ENCODE measurements at regions not wholly inside any gene's neighbourhood (a gene's known extent, or its start where the extent isn't known, plus 50 kb on each side); places are given as distances from the start of the nearest gene placed in this dataset.
"Not testable (repeated sequence)": the region's sequence is repeated elsewhere in the genome, so short reads cannot be mapped to it uniquely, and the experiment has no call there.

DNA sequence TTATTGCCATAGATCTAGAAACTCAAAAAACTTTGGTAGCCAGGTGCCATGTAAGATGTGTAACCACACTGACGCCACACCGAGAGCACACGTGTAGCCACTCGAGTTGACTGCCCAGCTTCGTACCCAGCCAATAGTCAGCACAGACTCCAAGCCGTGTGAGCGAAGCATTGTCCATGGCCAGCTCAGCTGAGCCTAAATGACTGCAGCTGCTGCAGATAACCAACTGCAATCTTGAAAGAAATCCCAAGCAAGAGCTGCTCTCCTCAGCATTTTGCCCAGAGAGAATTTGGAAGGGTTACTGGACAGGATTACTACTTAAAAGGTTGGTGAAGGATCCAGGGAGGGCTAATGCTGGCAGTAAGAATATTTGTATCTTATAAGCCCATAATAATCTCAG is 193.0 kb upstream of the THRB start:
- no peak for DNase-seq (ENCODE audit: low spot score)

DNA sequence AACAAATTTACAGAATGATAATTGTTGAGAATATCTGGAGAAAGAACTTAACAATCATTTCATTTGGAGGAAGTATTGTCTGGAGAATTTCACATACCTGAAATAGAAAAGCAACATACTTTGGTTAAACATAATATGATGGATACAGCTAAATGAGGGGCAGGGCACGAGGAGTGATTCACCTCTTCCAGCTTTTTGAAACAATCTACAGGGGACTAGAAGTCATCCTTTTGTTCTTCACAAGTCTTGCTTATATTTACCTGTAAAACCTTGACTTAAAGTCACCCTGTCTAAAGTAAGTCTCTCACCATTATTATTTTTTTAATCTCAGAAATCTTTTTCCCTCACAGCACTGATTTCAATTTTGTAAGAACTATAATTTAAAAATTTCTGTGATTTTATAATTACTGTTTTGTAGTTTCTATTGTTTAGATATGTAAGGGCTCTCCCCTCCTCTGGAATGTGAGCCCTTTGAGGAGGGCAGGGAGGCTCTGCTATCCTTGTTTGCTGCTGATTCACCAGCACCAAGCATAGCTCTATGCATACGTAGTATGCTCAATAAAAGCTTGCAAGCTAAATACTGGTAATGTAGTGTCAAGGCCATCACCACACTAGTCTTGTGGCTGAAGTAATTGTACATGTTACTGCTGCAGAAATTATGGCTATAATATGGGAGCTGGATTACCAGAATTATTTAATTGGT is 193.9 kb upstream of the THRB start:
- no peak for DNase-seq (ENCODE audit: low spot score)

DNA sequence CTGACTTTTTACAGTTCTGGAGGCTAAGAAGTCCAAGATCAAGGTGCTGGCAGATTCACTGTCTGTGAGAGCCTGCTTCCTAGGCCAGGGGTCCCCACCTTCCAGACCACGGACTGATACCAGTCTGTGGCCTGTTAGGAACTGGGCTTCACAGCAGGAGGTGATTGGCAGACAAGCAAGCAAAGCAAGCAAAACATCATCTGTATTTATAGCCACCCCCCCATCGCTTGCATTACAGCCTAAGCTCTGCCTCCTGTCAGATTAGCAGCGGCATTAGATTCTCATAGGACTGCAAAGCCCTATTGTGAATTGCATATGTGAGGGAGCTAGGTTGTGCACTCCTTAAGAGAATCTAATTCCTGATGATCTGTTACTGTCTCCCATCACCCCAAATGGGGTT is 194.7 kb upstream of the THRB start:
- DNase-seq (ENCODE audit: low spot score): no peak

DNA sequence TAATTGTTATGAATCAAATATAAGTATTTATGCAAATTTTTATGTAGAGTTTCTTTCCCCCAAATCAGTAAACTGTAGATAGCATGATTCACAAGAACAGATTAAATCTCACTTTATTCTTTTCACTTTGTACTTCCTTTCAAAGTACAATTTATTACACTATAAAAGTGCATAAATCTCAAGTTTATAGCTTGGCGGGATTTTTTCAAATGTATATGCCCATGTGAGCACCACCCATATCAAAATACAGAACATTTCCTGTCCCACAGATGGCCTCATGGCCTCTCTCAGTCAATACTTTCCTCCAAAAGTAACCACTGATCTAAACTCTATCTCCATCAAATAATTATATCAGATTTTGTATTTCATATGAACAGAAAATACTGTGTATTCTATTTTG is 196.1 kb upstream of the THRB start:
- DNase-seq (ENCODE audit: low spot score): no peak

DNA sequence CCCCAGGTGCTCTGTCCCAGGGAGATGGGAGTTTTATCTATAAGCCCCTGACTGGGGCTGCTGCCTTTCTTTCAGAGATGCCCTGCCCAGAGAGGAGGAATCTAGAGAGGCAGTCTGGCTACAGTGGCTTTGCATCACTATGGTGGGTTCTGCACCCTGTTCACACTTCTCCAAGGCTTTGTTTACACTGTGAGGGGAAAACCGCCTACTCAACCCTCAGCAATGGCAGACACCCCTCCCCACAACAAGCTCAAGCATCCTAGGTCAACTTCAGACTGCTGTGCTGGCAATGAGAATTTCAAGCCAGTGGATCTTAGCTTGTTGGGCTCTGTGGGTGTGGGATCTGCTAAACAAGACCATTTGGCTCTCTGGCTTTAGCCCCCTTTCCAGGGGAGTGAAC is 204.4 kb upstream of the THRB start:
- not testable (repeated sequence) for DNase-seq (ENCODE audit: low spot score)

DNA sequence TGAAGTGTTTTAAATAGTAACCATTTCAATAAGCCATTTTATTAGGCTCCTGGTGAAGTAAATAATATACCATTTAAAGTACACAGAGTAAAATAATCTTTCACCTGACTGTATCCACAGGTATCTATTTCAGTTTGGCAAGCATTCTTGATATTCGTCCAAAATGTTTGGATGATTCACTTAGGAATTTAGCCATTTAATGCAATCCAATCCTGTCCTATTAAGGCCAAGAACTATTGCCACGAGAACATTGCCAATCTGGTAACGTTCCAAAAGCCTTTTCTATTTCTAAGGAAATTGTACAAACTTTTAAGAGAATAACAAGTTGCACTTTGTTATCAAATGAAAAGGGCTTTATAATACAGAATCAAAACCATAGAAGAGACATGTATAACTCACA is 209.8 kb upstream of the THRB start:
- DNase-seq (ENCODE audit: low spot score): no peak

DNA sequence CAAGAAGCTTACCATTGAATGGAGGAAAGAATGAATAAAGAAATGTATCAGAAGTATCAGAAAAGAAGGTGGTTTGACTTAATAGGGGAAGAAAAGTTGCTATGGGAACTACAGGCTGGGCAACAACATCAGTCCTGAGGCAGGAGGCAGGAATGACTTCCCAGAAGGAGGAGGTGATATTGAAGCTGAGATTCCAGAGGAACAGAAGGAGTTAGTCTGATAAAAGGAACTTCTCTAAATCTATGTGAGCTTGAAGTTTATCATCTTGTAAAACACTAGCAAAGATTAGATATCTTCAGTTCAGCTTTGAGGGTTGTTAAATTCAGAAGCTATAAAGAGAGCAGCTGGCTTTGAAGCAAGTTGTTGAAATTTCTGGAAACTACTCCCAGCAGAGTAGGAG is 213.3 kb upstream of the THRB start:
- no peak for DNase-seq (ENCODE audit: low spot score)

DNA sequence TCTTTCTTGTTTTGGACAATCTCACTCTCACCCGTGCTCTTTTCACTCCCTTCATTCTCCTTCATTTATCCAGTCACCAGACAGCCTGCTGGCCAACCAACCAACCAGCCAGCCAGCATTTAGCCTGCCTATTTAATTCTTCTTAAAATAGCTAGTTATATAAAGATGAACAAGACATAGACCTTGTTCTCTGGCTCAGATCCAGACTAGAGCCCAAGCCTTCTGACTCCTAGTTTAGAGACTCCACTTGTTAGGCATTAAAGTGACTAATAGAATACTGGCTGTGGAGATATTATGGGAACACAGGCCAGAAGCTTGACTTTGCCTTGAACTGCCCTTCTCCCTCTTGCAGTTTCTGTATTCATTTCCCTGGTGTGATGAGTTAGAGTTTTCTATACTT is 215.3 kb upstream of the THRB start:
- DNase-seq (ENCODE audit: low spot score): no peak

DNA sequence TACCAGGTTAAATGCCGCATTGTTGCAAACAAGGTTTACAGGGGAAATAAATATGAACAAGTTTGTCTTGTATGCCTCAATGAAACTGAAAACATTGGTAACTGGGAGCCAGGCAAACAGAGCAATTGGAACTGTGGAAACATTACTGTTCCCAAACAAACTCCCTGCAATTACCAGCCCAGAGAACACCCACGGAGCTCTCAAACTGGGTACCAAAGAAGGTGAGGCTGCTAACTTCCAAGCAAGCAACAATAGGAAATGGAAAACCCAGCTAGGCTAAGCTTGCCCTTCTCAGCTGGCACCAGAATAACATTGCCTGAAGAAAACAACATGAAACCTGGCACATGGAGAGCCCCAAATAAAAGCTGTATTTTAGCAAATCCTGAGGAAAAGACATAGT is 218.9 kb upstream of the THRB start:
- no peak for DNase-seq (ENCODE audit: low spot score)

DNA sequence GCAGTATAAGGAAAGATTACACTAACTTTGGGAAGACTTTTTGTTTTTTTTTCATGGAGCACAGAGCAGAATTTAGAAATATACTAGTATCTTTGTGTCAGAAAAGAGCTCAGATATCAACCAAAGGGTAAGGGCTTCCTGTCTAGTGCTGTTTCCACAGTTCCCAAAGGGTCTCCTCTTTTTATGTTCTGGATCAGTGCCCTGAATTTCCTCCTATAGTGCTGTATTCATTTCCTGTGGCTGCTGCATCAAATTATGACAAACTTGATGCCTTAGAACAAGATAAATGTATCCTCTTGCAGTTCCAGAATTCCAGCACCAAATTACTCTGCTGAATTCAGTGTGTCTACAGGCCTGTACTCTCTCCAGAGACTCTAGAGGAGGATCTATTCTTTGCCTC is 219.8 kb upstream of the THRB start:
- no peak for DNase-seq (ENCODE audit: low spot score)

DNA sequence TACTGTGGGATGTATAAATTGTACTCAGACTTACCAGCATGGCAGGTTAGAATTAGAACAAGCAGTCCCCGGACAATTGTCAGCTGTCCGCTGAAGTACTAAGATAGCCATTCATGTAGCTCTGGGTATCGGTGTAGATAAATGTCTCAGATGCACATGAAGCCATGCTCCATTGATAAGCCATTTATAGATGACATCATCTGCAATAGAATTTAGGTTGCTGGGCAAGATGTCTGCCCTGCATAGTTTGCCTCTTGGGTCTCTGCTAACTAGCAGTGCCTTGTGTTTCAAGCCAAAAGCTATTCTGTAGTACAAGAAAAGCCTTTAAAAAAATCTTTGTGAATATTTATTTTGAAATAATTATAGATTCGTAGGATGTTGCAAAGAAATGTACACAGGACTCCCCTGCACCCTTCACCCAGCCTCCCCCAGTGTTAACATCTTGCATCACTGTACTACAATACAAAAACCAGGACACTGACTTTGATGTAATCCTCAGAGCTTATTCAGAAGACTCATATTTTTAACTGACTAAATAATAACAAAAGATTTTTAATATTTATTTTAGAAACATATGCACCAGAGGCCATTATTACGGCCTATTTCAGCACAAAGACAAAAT is 220.6 kb upstream of the THRB start:
- no peak for DNase-seq (ENCODE audit: low spot score)

DNA sequence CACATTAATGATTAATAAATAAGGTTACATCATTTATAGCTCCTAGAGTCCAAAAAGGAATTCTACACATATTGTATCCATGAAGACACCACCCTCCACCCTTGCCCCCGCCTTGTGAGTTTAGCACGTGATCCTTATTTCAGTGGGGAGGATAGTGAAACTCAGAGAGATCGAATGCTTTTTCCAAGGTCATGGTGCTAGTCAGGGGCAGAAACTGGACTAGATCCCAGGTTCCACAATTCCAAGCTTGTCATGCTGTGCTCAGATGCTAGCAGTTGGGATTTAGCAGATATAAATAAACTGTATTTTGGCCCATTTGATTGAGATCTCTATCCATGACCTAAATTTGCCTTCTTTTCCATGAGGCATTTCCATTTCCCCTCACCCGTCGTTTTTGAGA is 227.4 kb upstream of the THRB start:
- no peak for DNase-seq (ENCODE audit: low spot score)

DNA sequence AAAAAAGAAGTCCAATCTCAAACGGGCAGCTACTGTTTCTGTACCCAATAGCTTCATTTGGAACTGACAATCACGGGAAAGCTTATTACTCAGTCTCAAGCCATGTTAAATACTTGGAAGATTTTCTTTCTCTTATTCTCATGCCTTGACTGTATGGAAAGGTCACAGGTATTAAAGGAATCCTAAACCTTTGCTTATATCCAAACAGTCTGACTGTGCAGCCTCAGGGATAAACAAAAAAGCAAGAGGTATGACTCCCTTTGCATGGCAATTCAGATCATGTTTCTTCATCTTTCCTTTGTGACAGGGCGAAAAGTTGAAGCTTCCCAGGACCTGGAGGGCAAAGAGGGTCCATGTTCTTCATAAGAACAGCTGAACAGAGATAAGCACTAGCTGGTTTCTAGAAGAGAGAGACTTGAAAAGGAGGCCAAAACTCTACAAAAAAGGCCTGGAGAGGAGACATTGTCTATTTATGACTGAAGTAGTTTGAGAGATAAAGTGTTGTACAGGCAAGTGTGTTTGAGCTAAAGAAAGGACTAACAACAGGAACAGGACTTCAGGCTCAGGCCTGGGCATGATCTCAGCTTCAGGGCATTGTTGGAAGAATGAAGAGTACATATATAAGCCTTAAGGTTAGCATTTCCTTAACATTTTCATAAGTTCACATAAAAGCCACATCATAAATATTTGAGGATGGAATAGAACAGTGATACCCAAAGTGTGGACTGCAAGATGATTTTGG is 231.0 kb upstream of the THRB start:
- no peak for DNase-seq (ENCODE audit: low spot score)

DNA sequence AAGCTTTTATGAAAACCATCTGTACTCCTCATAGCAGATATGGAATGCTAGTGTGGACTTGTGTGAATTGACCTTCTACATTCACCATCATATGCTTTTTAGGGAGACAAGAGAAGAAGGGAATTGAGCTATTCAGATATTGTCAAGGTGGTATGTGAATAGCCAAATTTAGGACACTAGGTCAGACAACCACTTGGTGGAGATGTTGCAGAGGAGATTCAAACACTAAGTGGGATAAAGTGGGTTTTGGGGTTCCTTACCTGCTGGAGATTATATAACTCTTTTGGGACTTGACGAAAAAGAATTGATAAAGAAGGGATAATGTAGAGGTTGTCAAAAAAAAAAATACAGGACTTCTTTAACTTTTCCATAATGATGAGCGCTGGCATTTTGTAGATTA is 231.8 kb upstream of the THRB start:
- no peak for DNase-seq (ENCODE audit: low spot score)

DNA sequence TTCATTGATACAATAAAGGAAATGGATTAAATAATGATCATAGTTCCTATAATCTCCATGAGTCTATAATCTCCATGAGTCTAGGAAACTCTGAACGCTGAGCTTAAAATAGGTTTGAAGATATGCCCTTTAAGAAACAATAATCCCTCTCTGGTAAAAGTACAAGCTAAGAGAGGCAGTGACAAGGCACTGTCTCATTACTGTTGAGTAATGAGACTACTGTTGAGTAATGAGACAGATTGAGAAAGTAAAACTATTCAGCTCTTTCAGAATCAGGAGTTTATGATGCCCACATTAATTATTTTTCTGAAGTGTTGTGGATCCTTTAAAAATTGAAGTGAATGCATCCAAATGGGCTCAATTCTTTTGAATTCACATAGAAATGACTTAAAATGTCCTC is 235.5 kb upstream of the THRB start:
- DNase-seq (ENCODE audit: low spot score): no peak

DNA sequence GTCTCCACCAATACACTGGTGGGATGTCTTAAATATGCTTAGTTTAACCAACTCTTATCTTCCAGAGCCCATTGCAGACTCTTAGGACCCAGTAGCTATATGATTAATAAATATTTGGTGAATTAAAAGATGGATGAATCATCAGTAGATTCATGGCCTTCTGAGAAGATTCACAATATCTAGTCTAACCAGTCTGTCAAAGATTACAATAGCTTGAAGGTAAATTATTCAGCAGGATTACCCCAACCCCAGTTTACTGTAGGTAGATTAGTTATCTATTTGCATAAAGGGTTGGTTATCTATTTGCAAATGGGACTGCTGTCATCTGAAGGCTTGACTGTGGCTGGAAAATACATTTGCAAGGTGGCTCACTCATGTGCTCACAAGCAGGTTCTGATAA is 239.4 kb upstream of the THRB start:
- DNase-seq (ENCODE audit: low spot score): no peak

DNA sequence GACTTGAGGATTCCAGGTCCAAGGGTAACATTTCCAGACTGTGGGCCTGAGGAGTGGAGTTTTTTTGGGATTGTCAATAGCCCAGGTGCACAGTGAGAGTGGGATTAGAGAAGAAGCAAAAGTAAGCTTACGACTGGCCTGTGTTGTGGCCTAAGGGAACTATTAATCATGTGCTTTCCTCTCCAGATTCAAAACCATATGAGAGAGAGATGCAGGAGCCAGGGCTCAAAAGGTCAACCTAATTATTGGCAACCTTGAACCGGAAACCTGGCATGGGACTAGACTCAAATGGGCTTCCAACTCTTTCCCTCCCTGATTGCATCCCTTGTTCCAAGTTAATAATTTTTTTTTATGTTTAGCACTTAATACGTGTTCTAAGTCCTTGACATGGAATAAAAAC is 242.1 kb upstream of the THRB start:
- DNase-seq (ENCODE audit: low spot score): no peak

DNA sequence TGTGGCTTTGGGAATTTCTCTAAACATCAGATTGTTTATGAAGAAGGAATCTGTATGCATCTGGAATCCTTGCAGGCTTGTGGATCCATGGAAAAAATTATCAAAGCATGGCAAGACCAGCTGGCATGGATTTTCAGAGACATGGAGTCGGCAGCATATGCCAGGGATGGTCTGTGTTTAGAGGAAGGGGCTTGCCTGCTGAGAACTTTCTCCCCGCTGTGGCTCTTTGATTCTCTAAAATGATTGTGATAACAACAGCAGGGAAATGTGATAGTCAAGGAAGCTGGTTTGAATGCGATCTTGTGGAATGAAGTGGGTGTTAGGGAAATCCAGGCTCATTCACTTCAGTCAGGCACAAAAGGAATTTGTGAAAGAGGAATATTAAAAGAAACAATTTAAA is 245.7 kb upstream of the THRB start:
- no peak for DNase-seq (ENCODE audit: low spot score)

DNA sequence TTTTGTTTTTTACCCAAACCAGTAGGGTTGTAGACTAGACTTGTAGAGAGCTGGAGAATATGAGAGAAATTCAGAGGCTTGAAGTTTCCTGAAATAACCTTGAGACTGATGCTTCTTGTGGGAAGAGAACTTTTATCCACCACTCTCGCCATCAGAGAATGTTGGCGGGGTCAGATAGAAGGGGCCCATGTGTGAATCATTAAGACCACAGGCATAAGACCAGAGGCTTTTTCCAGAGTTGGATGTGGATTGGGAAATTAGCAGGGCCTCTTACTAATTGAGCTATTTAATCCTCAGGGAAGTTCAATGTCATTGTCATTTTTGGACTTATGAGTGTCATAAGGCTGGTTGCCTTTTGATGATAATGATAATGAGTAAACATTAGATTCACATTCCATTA is 246.9 kb upstream of the THRB start:
- DNase-seq (ENCODE audit: low spot score): no peak

DNA sequence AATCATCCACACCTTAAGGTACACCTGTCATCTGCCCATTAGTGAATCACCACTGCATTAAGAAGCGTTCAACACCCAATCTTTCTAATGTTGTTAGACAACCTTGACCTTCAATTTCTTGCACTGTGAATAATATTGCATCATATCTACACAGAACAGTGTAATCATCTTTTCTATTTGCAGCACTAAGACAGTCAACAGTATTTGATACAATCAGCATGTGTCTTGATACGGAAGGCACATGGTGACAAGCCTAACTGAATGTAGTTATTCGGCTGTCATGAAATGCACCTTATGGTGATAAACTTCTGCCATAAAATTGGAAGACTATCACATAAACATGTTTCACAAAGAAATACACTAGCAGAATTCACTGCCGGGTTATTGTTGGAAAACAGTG is 253.9 kb upstream of the THRB start:
- DNase-seq (ENCODE audit: low spot score): no peak

DNA sequence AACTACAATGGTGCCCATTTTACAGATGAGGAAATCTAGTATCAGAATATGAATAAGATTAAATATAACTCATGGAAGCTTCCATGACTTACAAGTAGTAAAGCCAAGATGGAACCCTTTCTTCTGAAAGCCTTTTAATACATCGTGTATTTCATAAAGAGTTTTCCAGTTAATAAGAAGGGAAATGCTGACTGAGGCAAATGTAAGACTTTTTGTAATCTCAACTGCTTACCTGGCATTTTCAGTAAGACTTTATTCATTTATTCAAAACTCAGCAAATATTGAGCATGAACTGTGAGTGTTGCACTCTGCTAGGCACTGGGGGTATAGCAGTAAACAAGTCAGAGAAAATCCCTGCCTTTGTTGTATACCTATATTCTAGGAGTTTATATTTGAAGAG is 256.4 kb upstream of the THRB start:
- no peak for DNase-seq (ENCODE audit: low spot score)

DNA sequence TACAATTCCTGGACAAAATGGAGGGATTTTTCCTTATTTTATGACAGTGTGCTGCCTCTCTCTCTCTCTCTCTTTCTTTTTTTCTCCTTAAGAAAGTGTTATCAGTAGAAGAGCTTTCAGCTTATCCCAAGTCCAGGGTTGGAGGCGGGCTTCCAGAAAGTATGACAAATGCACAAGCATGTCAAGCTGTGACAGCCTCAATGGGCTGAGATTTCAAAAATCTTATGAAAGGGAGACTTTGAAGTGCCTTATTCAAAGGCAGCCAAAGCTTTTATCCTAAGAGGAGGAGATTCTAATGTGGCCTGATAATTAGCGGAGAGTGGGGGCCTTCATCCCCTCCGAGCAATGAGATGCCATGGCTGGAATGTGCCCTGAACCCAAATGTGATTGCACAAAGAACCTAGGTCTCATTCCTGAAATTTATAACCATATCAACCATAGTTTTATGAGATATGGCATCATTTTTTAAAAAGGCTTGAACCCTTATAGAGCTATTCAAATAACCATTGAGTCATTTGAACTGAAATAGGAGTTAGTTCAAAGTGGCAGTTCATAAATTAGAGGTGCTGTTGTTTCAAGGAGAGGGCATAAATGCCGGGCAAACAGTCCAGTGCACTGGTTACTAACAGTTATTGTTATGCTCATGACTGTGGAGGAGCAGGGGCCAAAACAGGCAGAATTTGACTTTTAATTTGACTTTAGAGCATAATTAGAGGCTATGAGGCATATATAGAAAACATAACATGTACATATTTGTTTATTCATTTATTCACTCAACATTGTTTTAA is 261.6 kb upstream of the THRB start:
- no peak for DNase-seq (ENCODE audit: low spot score)

DNA sequence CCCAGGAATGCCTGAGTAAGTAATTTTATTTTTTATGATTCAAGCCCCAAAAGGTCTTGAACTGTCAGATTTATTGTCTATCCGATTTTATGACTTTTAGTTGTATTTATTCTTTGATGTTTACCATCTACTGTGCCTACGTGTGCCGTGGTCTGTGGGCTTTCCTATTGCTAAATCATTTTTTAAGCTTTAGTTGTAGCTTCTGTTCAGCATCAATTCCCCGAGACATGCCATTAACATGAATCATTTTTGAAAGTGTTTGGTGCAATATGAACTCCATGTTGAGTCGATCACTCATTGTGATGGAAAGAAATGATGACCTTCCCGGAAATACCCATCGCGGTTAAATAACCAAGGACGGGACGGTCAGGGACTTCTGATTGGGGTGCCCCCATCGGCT is 268.7 kb upstream of the THRB start:
- DNase-seq (ENCODE audit: low spot score): no peak

Measured in NAMALWA (cell line).